Prostate gland (tissue), 2 donors: ENCODE measurements at regions not wholly inside any gene's neighbourhood (a gene's known extent, or its start where the extent isn't known, plus 50 kb on each side); places are given as distances from the start of the nearest gene placed in this dataset.

Experiments used
- DNase-seq: peaks from one replicate; pipeline ENCODE4 v3.0.0-alpha.2; 2019; ENCODE audit warnings: low spot score
- H3K27ac ChIP-seq, 2 donors: fragments of 200-600 bp; sonication (generic); 2 replicates each; pipeline ENCODE4 v1.5.1; 2017 to 2019
- H3K27me3 ChIP-seq: fragments of 200-600 bp; sonication (generic); replicated peaks from 2 replicates; pipeline ENCODE4 v1.5.1; 2019; ENCODE audit not compliant: insufficient read depth
- H3K36me3 ChIP-seq, 2 donors: fragments of 200-600 bp; sonication (generic); 1 replicate in 1 of 2; 2 replicates in 1 of 2; pipeline versions ENCODE4 v1.5.1 to v1.8.1; 2017 to 2019
- H3K4me1 ChIP-seq: fragments of 200-600 bp; sonication (generic); replicated peaks from 2 replicates; pipeline ENCODE4 v1.5.1; 2019
- H3K4me3 ChIP-seq, 2 donors: fragments of 200-600 bp; sonication (generic); 2 replicates each; pipeline ENCODE4 v1.5.1; 2017 to 2019
- H3K9me3 ChIP-seq: fragments of 200-600 bp; sonication (generic); 2 replicates; pipeline ENCODE4 v1.5.1; 2017
- POLR2A ChIP-seq: fragments of 450-650 bp; IDR thresholded peaks from one replicate; pipeline ENCODE4 v1.6.1; 2016; ENCODE audit warnings: antibody characterized with exemption, mild to moderate bottlenecking
- POLR2AphosphoS5 ChIP-seq: sonication (generic); formaldehyde crosslinking; IDR thresholded peaks from one replicate; pipeline ENCODE4 v1.6.1; 2017; ENCODE audit warnings: antibody characterized with exemption
- WGBS: methylation state at CpG from one replicate; pipeline ENCODE4 v1.1.5; 2018; 5-methylcytosine and 5-hydroxymethylcytosine counted together
- intact Hi-C: fragments of 100-400 bp; cut with DNase I; formaldehyde crosslinking; loops from one replicate; pipeline ENCODE4 v1.14.2; 2022
- TF ChIP-seq, protein P1 (sequence below), 4 experiments: fragments of 200-600 bp in 2 of 4; fragments of 450-650 bp in 2 of 4; sonication (generic) in 2 of 4; IDR thresholded peaks; 1 replicate in 3 of 4; 2 replicates in 1 of 4; pipeline ENCODE4 v1.5.1; 2016 to 2019; ENCODE audit warnings: antibody characterized with exemption in 4 of 4, mild to moderate bottlenecking in 2 of 4, moderate library complexity in 2 of 4

DNA sequence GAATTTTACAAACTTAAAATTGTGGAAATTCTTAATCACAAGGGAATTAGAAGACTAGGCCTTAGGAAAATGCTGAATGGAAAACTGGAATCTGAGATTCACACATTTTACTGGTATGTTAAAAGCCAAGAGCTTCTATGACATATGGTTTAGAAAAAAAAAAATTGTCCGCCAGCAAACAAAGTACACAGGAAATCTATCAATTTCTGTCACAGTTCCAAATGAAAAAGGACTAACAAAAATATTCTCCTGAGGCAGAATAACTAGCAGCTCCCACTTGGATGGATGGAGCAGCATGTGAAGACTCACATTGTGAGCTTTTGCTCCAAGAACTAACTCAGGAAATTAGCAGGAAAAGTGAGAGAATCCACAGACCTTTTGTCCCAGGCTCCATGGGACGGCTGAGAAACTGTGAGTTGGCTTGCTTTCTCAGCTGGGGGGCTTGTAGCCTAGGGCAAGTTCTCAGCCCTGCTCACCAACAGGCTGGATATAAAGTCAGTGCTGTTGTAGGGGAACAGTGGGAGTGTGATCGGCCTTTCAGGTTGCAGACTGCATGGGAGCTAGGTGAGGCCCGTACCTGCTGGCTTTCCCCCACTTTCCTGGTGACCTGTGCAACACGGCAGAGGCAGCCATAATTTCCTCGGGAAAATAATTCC, 731.1 kb upstream of the SGO1 start:
- intact Hi-C loops: no loop called here
- Histone ChIP-seq H3K27me3 (no peaks in the 10 kb centered on the region), H3K4me3 (no peak overlapping the region), H3K36me3 (no peaks in the 10 kb centered on the region), H3K4me1 (no peaks in the 10 kb centered on the region), H3K9me3 (no peaks in the 10 kb centered on the region), H3K27ac (no peak overlapping the region)
- WGBS: 90% methylated on average over 6 of the region's 6 CpGs
- DNase-seq: no peak
- no peak for TF ChIP-seq POLR2AphosphoS5
- TF ChIP-seq, protein P1, sequence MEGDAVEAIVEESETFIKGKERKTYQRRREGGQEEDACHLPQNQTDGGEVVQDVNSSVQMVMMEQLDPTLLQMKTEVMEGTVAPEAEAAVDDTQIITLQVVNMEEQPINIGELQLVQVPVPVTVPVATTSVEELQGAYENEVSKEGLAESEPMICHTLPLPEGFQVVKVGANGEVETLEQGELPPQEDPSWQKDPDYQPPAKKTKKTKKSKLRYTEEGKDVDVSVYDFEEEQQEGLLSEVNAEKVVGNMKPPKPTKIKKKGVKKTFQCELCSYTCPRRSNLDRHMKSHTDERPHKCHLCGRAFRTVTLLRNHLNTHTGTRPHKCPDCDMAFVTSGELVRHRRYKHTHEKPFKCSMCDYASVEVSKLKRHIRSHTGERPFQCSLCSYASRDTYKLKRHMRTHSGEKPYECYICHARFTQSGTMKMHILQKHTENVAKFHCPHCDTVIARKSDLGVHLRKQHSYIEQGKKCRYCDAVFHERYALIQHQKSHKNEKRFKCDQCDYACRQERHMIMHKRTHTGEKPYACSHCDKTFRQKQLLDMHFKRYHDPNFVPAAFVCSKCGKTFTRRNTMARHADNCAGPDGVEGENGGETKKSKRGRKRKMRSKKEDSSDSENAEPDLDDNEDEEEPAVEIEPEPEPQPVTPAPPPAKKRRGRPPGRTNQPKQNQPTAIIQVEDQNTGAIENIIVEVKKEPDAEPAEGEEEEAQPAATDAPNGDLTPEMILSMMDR (IDR thresholded peaks at IDR 0.05): no peak
- TF ChIP-seq POLR2A: no peak

- Histone ChIP-seq H3K36me3 (no peaks in the 10 kb centered on the region), H3K9me3 (no peaks in the 10 kb centered on the region), H3K4me1 (no peaks in the 10 kb centered on the region), H3K27ac (no peak overlapping the region), H3K27me3 (no peaks in the 10 kb centered on the region), H3K4me3 (no peak overlapping the region)
- TF ChIP-seq, protein P1 (IDR thresholded peaks at IDR 0.05): no peak
- TF ChIP-seq POLR2AphosphoS5: no peak
- no peak for TF ChIP-seq POLR2A
- intact Hi-C loops: no loop called here
- 81% methylated on average over 2 of the region's 2 CpGs for WGBS
- no peak for DNase-seq
These were observed 728.3 kb upstream of the SGO1 start for GRCh38 chr3:20914310-20914709.

GRCh38 chr3:20912406-20912805, 726.4 kb upstream of the SGO1 start:
- Histone ChIP-seq H3K9me3 (no peaks in the 10 kb centered on the region), H3K36me3 (no peaks in the 10 kb centered on the region), H3K27ac (no peak overlapping the region), H3K4me3 (no peak overlapping the region), H3K27me3 (no peaks in the 10 kb centered on the region), H3K4me1 (no peaks in the 10 kb centered on the region)
- TF ChIP-seq POLR2A (no peak), POLR2AphosphoS5 (no peak)
- TF ChIP-seq, protein P1 (IDR thresholded peaks at IDR 0.05): no peak
- DNase-seq: no peak
- 100% methylated on average over 2 of the region's 2 CpGs for WGBS
- intact Hi-C loops: no loop called here

GRCh38 chr3:20909511-20909910, 723.5 kb upstream of the SGO1 start:
- intact Hi-C loops: no loop called here
- no peaks in the 10 kb centered on the region for H3K36me3 ChIP-seq
- no peaks in the 10 kb centered on the region for H3K4me1 ChIP-seq
- no peak overlapping the region for H3K27ac ChIP-seq
- H3K4me3 ChIP-seq: no peak overlapping the region
- no peaks in the 10 kb centered on the region for H3K9me3 ChIP-seq
- TF ChIP-seq POLR2A (no peak), POLR2AphosphoS5 (no peak)
- TF ChIP-seq, protein P1 (IDR thresholded peaks at IDR 0.05): no peak
- no peaks in the 10 kb centered on the region for H3K27me3 ChIP-seq
- no peak for DNase-seq
- 58% methylated on average over 3 of the region's 3 CpGs for WGBS

GRCh38 chr3:20905210-20905805, 719.3 kb upstream of the SGO1 start:
- no peaks in the 10 kb centered on the region for H3K9me3 ChIP-seq
- no peak overlapping the region for H3K27ac ChIP-seq
- intact Hi-C loops: no loop called here
- no peak overlapping the region for H3K4me3 ChIP-seq
- 82% methylated on average over 8 of the region's 8 CpGs for WGBS
- no peaks in the 10 kb centered on the region for H3K4me1 ChIP-seq
- DNase-seq: no peak
- no peaks in the 10 kb centered on the region for H3K27me3 ChIP-seq
- no peaks in the 10 kb centered on the region for H3K36me3 ChIP-seq
- TF ChIP-seq POLR2AphosphoS5 (no peak), POLR2A (no peak)
- TF ChIP-seq, protein P1 (IDR thresholded peaks at IDR 0.05): no peak
